Duodenal mucosa (tissue), 2 donors: ENCODE measurements at regions not wholly inside any gene's neighbourhood (a gene's known extent, or its start where the extent isn't known, plus 50 kb on each side); places are given as distances from the start of the nearest gene placed in this dataset.

Experiments
- H3K27ac ChIP-seq: one replicate; pipeline ENCODE4 v1.7.0; 2013; ENCODE audit warnings: low read depth, low read length
- H3K27me3 ChIP-seq, 2 donors: one replicate each; pipeline ENCODE4 v1.7.0; 2013; ENCODE audit warnings: low read length in 2 of 2, control low read depth in 1 of 2; ENCODE audit not compliant: insufficient read depth in 2 of 2, control insufficient read depth in 1 of 2
- H3K36me3 ChIP-seq, 2 donors: one replicate each; pipeline ENCODE4 v1.7.0; 2013; ENCODE audit warnings: low read length in 2 of 2, control low read depth in 1 of 2; ENCODE audit not compliant: insufficient read depth in 2 of 2, control insufficient read depth in 1 of 2
- H3K4me1 ChIP-seq, 2 donors: one replicate each; pipeline ENCODE4 v1.7.0; 2013; ENCODE audit warnings: low read length in 2 of 2, control low read depth in 1 of 2; ENCODE audit not compliant: insufficient read depth in 2 of 2, control insufficient read depth in 1 of 2
- H3K4me3 ChIP-seq, 2 donors: one replicate each; pipeline ENCODE4 v1.7.0; 2013; ENCODE audit warnings: low read length in 2 of 2, low read depth in 1 of 2
- H3K9ac ChIP-seq, 2 donors: one replicate each; pipeline ENCODE4 v1.7.0; 2013; ENCODE audit warnings: low read length in 2 of 2, low read depth in 1 of 2
- H3K9me3 ChIP-seq, 2 donors: one replicate each; pipeline ENCODE4 v1.7.0; 2013; ENCODE audit warnings: low read length in 2 of 2, control low read depth in 1 of 2; ENCODE audit not compliant: control insufficient read depth in 1 of 2

GRCh38 chr3:59654123-59654479 lies 604.3 kb upstream of the CFAP20DC start:
- Histone ChIP-seq H3K9me3 (peaks cover 4 to 8% of the 10 kb centered on the region in 2 donors), H3K27me3 (no peaks in the 10 kb centered on the region), H3K4me1 (peaks cover 0 to 7% of the 10 kb centered on the region in 2 donors), H3K4me3 (no peak overlapping the region), H3K27ac (no peak overlapping the region), H3K36me3 (no peaks in the 10 kb centered on the region), H3K9ac (peak overlapping the region in 1 of 2 donors; percentile 16)

DNA sequence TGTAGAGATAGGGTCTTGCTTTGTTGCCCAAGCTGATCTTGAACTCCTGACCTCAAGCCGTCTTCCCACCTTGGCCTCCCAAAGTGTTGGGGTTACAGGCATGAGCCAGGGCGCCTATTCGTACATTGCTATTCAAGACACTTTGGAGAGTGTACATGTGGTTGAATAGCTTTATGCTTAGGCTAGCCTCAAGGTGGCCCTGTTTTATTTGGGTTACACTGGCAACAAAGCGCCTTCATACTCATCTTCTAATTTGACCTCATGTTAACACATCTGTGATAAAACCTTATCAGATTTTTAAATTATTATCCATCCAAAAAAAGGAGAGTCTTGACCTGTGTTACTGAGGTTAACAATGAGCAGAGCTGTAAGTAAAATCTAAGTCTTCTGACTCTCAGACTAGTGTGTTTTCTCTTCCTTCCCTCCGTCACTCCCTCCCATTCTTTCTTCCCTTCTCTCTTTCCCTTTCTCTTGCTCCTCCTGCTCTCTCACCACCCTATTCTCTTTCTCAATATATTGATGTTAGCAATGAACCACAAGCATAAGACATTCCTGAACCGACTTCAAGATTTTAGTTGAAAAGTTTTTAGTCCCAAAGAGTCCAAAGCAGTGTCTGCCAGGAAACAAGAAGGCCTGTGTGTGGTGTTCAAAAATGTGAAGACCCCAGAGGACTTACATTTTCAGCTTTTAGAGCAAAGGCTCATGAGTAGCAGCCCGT lies 603.7 kb upstream of the CFAP20DC start:
- H3K9me3 ChIP-seq, result peaks cover 4 to 8% of the 10 kb centered on the region in 2 donors
- H3K27me3 ChIP-seq, result no peaks in the 10 kb centered on the region
- no peak overlapping the region for H3K4me3 ChIP-seq
- H3K36me3 ChIP-seq, result no peaks in the 10 kb centered on the region
- H3K9ac ChIP-seq, result peak overlapping the region in 1 of 2 donors; percentile 16
- H3K27ac ChIP-seq, result no peak overlapping the region
- H3K4me1 ChIP-seq, result peaks cover 0 to 4% of the 10 kb centered on the region in 2 donors

DNA sequence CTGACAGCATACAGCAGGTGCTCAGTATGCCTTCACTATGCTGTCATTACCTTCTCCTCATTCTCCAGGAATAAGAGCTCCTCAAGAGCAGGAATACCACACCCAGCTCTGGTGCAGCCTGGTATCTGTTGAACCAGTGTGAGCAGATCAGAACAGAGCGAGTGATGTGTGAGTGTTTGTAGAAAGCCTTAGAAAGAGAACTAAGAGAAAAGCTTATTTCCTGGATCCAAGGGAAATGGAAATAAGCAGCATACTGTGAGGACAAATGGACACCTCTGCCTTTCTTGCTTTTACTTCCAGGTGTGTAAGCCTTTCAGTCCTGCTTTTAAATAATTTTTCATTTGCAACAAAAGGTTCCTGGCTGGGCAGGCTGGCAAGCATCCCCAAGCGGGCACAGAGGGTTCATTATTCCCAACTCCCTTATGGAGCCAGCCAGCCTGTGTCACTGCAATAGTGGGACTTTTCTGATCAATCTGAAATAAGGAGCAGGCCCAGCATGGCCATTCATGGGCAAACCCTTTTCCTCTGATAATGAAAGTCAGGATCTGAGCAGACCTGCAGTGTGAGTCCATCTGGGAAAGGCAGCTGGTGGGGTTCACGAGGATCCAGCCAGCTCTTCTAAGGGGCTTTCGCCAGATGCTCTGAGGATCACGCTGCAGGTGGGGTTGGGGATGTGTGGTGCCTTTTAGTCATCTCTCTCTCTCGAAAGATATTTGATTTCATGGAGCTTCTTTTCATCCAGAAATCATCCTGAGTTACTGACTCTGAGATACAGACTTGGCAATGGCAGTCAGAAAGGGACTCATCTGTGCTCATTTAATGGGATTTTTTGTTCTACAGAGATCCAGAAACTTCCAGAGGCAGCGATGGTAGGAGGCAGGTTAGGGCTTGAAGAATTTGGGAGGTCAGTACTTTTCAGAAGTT lies 594.9 kb upstream of the CFAP20DC start:
- H3K4me1 ChIP-seq, result no peaks in the 10 kb centered on the region
- H3K9me3 ChIP-seq, result peaks cover 4 to 5% of the 10 kb centered on the region in 2 donors
- no peak overlapping the region for H3K27ac ChIP-seq
- no peaks in the 10 kb centered on the region for H3K36me3 ChIP-seq
- no peak overlapping the region for H3K4me3 ChIP-seq
- no peak overlapping the region for H3K9ac ChIP-seq
- H3K27me3 ChIP-seq, result peaks cover 3 to 8% of the 10 kb centered on the region in 2 donors

- H3K4me3 ChIP-seq, result no peak overlapping the region
- no peaks in the 10 kb centered on the region for H3K36me3 ChIP-seq
- peaks cover 3 to 8% of the 10 kb centered on the region in 2 donors for H3K27me3 ChIP-seq
- H3K9ac ChIP-seq, result no peak overlapping the region
- H3K4me1 ChIP-seq, result no peaks in the 10 kb centered on the region
- H3K9me3 ChIP-seq, result no peaks in the 10 kb centered on the region
- no peak overlapping the region for H3K27ac ChIP-seq
Measured at GRCh38 chr3:59641169-59641899, 591.5 kb upstream of the CFAP20DC start.

GRCh38 chr3:59632760-59633573 lies 583.1 kb upstream of the CFAP20DC start:
- Histone ChIP-seq H3K36me3 (no peaks in the 10 kb centered on the region), H3K9me3 (no peaks in the 10 kb centered on the region), H3K4me3 (no peak overlapping the region), H3K4me1 (peaks cover 0 to 3% of the 10 kb centered on the region in 2 donors), H3K27me3 (no peaks in the 10 kb centered on the region), H3K27ac (no peak overlapping the region), H3K9ac (no peak overlapping the region)

DNA sequence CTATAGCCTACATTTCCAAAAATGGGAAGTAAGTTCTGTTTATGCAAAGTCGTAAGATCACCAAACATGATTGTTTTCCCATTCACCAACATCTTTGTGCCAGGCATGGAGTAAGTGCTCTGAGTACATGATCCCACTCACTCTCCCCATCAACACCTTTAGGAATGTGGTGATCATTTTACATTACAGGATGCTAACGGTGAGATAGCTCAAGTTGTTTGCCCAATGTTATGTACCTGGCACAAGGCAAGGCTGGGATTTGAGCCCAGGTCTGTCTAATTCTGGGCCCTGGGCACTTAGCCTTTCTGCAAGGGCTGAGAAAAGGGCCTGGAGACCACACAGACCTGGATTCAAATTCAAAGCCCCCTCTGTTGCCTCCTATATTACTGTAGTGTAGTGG lies 581.7 kb upstream of the CFAP20DC start:
- Histone ChIP-seq H3K27me3 (no peaks in the 10 kb centered on the region), H3K36me3 (no peaks in the 10 kb centered on the region), H3K9ac (no peak overlapping the region), H3K27ac (no peak overlapping the region), H3K4me3 (no peak overlapping the region), H3K9me3 (no peaks in the 10 kb centered on the region), H3K4me1 (peaks cover 0 to 3% of the 10 kb centered on the region in 2 donors)

- no peaks in the 10 kb centered on the region for H3K9me3 ChIP-seq
- no peaks in the 10 kb centered on the region for H3K4me1 ChIP-seq
- no peak overlapping the region for H3K4me3 ChIP-seq
- H3K9ac ChIP-seq, result no peak overlapping the region
- no peaks in the 10 kb centered on the region for H3K36me3 ChIP-seq
- no peaks in the 10 kb centered on the region for H3K27me3 ChIP-seq
- H3K27ac ChIP-seq, result no peak overlapping the region
Measured at GRCh38 chr3:59621037-59621436, 571.2 kb upstream of the CFAP20DC start.

GRCh38 chr3:59620325-59620724 lies 570.5 kb upstream of the CFAP20DC start:
- Histone ChIP-seq H3K9ac (no peak overlapping the region), H3K4me1 (no peaks in the 10 kb centered on the region), H3K27me3 (no peaks in the 10 kb centered on the region), H3K27ac (no peak overlapping the region), H3K4me3 (no peak overlapping the region), H3K36me3 (no peaks in the 10 kb centered on the region), H3K9me3 (no peaks in the 10 kb centered on the region)

GRCh38 chr3:59612444-59612715 lies 562.6 kb upstream of the CFAP20DC start:
- H3K4me1 ChIP-seq, result no peaks in the 10 kb centered on the region
- H3K27ac ChIP-seq, result no peak overlapping the region
- H3K9me3 ChIP-seq, result no peaks in the 10 kb centered on the region
- no peak overlapping the region for H3K4me3 ChIP-seq
- no peaks in the 10 kb centered on the region for H3K27me3 ChIP-seq
- H3K9ac ChIP-seq, result no peak overlapping the region
- H3K36me3 ChIP-seq, result no peaks in the 10 kb centered on the region
